K562 (cell line): ENCODE measurements at regions not wholly inside any gene's neighbourhood (a gene's known extent, or its start where the extent isn't known, plus 50 kb on each side); places are given as distances from the start of the nearest gene placed in this dataset.

Experiments used
- ATAC-seq: fragments of 200-7000 bp; cut with Tn5 transposase; 3 replicates; pipeline ENCODE4 v1.9.1; 2020; ENCODE audit warnings: moderate library complexity
- BruUV-seq: library from RNA; stranded (reverse); fragments of 400-500 nt; replicated peaks from 2 replicates; lab custom pipeline; 2021; lab: Mats Ljungman, UMichigan
- CTCF ChIA-PET: fragments of 300-600 bp; formaldehyde crosslinking; extraction: SDS; loops from one replicate; lab custom pipeline; 2021; ENCODE audit warnings: low intra/inter-chr PET ratio; lab: Yijun Ruan, JAX
- POLR2A ChIA-PET: fragments of 300-600, 350-650 bp; sonication (Branson Sonifier 250); formaldehyde crosslinking; extraction: SDS; loops from one replicate; lab custom pipeline; 2021; ENCODE audit warnings: antibody characterized with exemption, inconsistent platforms; lab: Yijun Ruan, JAX
- DNase-seq, 4 experiments: peaks; one replicate each; pipeline versions ENCODE4 v3.0.0 to v3.0.0-alpha.2; 2011 to 2018; ENCODE audit warnings: low spot score in 3 of 4, mixed read lengths in 3 of 4; ENCODE audit errors: extremely low read depth in 1 of 4
- FAIRE-seq: peaks from 2 replicates; lab custom pipeline; 2011; peaks lifted over from hg19 to GRCh38; lab: Jason Lieb, UNC
- H2AFZ ChIP-seq: 2 replicates; pipeline ENCODE4 v1.6.0; 2011; ENCODE audit warnings: low read depth, low read length, control low read depth, inconsistent platforms
- H3K27ac ChIP-seq: fragments of 200-600 bp; 3 replicates; pipeline ENCODE4 v1.8.0; 2011; ENCODE audit warnings: low read depth, mild to moderate bottlenecking, control low read depth, inconsistent platforms, low read length, moderate library complexity, mixed read lengths; ENCODE audit errors: extremely low read depth
- H3K27me3 ChIP-seq, 2 experiments: fragments of 300-600 bp in 1 of 2; 2 replicates in 1 of 2; 3 replicates in 1 of 2; pipeline versions ENCODE4 v1.6.0 to v1.8.0; 2011; ENCODE audit warnings: inconsistent platforms in 2 of 2, low read length in 2 of 2, mild to moderate bottlenecking in 1 of 2, mixed read lengths in 1 of 2, moderate library complexity in 1 of 2; ENCODE audit not compliant: control insufficient read depth in 2 of 2, insufficient read depth in 2 of 2
- H3K36me3 ChIP-seq: fragments of 300-600 bp; 3 replicates; pipeline ENCODE4 v1.8.0; 2011; ENCODE audit warnings: mild to moderate bottlenecking, low read length, inconsistent platforms; ENCODE audit not compliant: control insufficient read depth, insufficient read depth
- H3K4me1 ChIP-seq, 2 experiments: fragments of 200-600 bp in 1 of 2; replicated peaks in 1 of 2; 2 replicates in 1 of 2; 3 replicates in 1 of 2; pipeline versions ENCODE4 v1.5.1 to v1.8.0; 2011; ENCODE audit warnings: inconsistent platforms in 2 of 2, low read length in 2 of 2, mild to moderate bottlenecking in 1 of 2, mixed read lengths in 1 of 2, moderate library complexity in 1 of 2; ENCODE audit not compliant: control insufficient read depth in 2 of 2, insufficient read depth in 2 of 2
- H3K4me2 ChIP-seq: 2 replicates; pipeline ENCODE4 v1.6.1; 2011; ENCODE audit warnings: low read length, control low read depth, inconsistent platforms, mixed read lengths; ENCODE audit not compliant: insufficient read depth
- H3K4me3 ChIP-seq: fragments of 200-600 bp; sonication (generic), shearing (Covaris generic); 2 replicates; pipeline ENCODE4 v1.5.1; 2016; ENCODE audit warnings: control low read depth, inconsistent platforms
- H3K79me2 ChIP-seq: fragments of 200-600 bp; 3 replicates; pipeline ENCODE4 v1.8.0; 2011; ENCODE audit warnings: low read length, inconsistent platforms; ENCODE audit not compliant: control insufficient read depth, insufficient read depth
- H3K9ac ChIP-seq, 2 experiments: 2 replicates each; pipeline versions ENCODE4 v1.6.0 to v1.6.1; 2011; ENCODE audit warnings: low read depth in 2 of 2, low read length in 2 of 2, control low read depth in 1 of 2, inconsistent platforms in 1 of 2, mild to moderate bottlenecking in 1 of 2, mixed read lengths in 1 of 2; ENCODE audit not compliant: insufficient read depth in 1 of 2
- H3K9me1 ChIP-seq: one replicate; pipeline ENCODE4 v1.6.0; 2011; ENCODE audit warnings: inconsistent platforms, mild to moderate bottlenecking, low read length, moderate library complexity; ENCODE audit not compliant: control insufficient read depth, insufficient read depth
- H3K9me3 ChIP-seq: replicated peaks from 2 replicates; pipeline ENCODE4 v1.5.1; 2011; ENCODE audit warnings: low read depth, low read length, inconsistent platforms; ENCODE audit not compliant: control insufficient read depth, insufficient read depth
- H4K20me1 ChIP-seq: replicated peaks from 2 replicates; pipeline ENCODE4 v1.6.1; 2011; ENCODE audit warnings: low read length, inconsistent platforms, mixed read lengths; ENCODE audit not compliant: control insufficient read depth, insufficient read depth
- MED1 ChIP-seq: sonication (generic); formaldehyde crosslinking; IDR thresholded peaks from 2 replicates; pipeline ENCODE4 v1.8.1; 2023; ENCODE audit warnings: missing genetic modification reagents, borderline replicate concordance
- MTA3 ChIP-seq: fragments of 450-650 bp; formaldehyde crosslinking; IDR thresholded peaks from 2 replicates; pipeline ENCODE4 v1.6.1; 2017; ENCODE audit warnings: mild to moderate bottlenecking, borderline replicate concordance
- NR2C2 ChIP-seq, 2 experiments: fragments of 200-800 bp in 1 of 2; sonication (Bioruptor generic) in 1 of 2; sonication (generic) in 1 of 2; formaldehyde crosslinking in 1 of 2; IDR thresholded peaks; 2 replicates each; pipeline versions ENCODE4 v1.6.1 to v1.8.0; 2016 to 2022; ENCODE audit warnings: mild to moderate bottlenecking in 1 of 2, missing compliant biosample characterization in 1 of 2, missing genetic modification characterization in 1 of 2, missing genetic modification reagents in 1 of 2
- PHTF2 ChIP-seq: fragments of 250-450 bp; sonication (Bioruptor Pico); IDR thresholded peaks from 2 replicates; pipeline ENCODE4 v1.5.0; 2021; ENCODE audit warnings: mild to moderate bottlenecking
- POLR3G ChIP-seq: IDR thresholded peaks from 2 replicates; pipeline ENCODE4 v1.6.1; 2011; ENCODE audit not compliant: insufficient read length, insufficient replicate concordance; ENCODE audit errors: extremely low read depth
- SIX5 ChIP-seq, 2 experiments: IDR thresholded peaks; 2 replicates each; pipeline ENCODE4 v1.6.1; 2011; ENCODE audit warnings: low read length in 2 of 2, borderline replicate concordance in 1 of 2, low read depth in 1 of 2, mild to moderate bottlenecking in 1 of 2, moderate library complexity in 1 of 2; ENCODE audit not compliant: insufficient read depth in 1 of 2
- SMAD2 ChIP-seq: fragments of 150-350 bp; IDR thresholded peaks from 2 replicates; pipeline ENCODE4 v1.6.1; 2014; ENCODE audit warnings: low read depth, mild to moderate bottlenecking, low read length
- THRA ChIP-seq: fragments of 450-650 bp; IDR thresholded peaks from 2 replicates; pipeline ENCODE4 v1.6.1; 2017; ENCODE audit warnings: mild to moderate bottlenecking, moderate library complexity
- ZBTB11 ChIP-seq, 3 experiments: fragments of 200-800 bp in 1 of 3; fragments of 250-450 bp in 1 of 3; fragments of 450-650 bp in 1 of 3; sonication (Bioruptor Pico) in 1 of 3; sonication (Bioruptor generic) in 1 of 3; formaldehyde crosslinking in 1 of 3; IDR thresholded peaks; 2 replicates each; pipeline versions ENCODE4 v1.6.1 to v1.8.0; 2016 to 2022; ENCODE audit warnings: mild to moderate bottlenecking in 2 of 3, missing genetic modification characterization in 2 of 3, missing compliant biosample characterization in 1 of 3, moderate library complexity in 1 of 3
- ZNF561 ChIP-seq: fragments of 450-650 bp; formaldehyde crosslinking; conservative IDR thresholded peaks from 2 replicates; pipeline ENCODE4 v1.4.0; 2020; ENCODE audit warnings: mild to moderate bottlenecking, moderate library complexity
- WGBS: fragments of 100-300 bp; shearing (Covaris generic); methylation state at CpG from one replicate; pipeline ENCODE4 v1.1.6; 2016; ENCODE audit warnings: low coverage, mixed read lengths; ENCODE audit not compliant: insufficient coverage; ENCODE audit errors: missing lambda C conversion rate; 5-methylcytosine and 5-hydroxymethylcytosine counted together
- in situ Hi-C: fragments of 300-500 bp; cut with MboI; formaldehyde crosslinking; loops from 4 replicates; pipeline ENCODE4 v1.15.0; 2018; ENCODE audit warnings: inconsistent platforms, mixed read lengths
- intact Hi-C: fragments of 100-400 bp; cut with micrococcal nuclease; formaldehyde crosslinking; loops from 2 replicates; pipeline ENCODE4 v1.14.2; 2022
- TF ChIP-seq, protein P1 (sequence below): IDR thresholded peaks from 2 replicates; pipeline ENCODE4 v1.6.1; 2011; ENCODE audit warnings: borderline replicate concordance, low read depth, mild to moderate bottlenecking, moderate library complexity, low read length; ENCODE audit not compliant: insufficient read depth, poor library complexity, severe bottlenecking

- TF ChIP-seq PHTF2 (CRISPR knock-in tag) (no peak), SIX5 (IDR thresholded peaks at IDR 0.05; ENCODE audit: borderline replicate concordance in 1 of 2, insufficient read depth in 1 of 2, low read depth in 1 of 2, low read length in 2 of 2) (no peak), POLR3G (no peak), NR2C2 (CRISPR knock-in tag; IDR thresholded peaks at IDR 0.05) (no peak), NR2C2 (tag; IDR thresholded peaks at IDR 0.05) (no peak), SMAD2 (no peak), MED1 (CRISPR knock-in tag) (no peak), THRA (no peak), ZNF561 (no peak), ZBTB11 (CRISPR knock-in tag; IDR thresholded peaks at IDR 0.05) (no peak), MTA3 (no peak)
- TF ChIP-seq, protein P1, sequence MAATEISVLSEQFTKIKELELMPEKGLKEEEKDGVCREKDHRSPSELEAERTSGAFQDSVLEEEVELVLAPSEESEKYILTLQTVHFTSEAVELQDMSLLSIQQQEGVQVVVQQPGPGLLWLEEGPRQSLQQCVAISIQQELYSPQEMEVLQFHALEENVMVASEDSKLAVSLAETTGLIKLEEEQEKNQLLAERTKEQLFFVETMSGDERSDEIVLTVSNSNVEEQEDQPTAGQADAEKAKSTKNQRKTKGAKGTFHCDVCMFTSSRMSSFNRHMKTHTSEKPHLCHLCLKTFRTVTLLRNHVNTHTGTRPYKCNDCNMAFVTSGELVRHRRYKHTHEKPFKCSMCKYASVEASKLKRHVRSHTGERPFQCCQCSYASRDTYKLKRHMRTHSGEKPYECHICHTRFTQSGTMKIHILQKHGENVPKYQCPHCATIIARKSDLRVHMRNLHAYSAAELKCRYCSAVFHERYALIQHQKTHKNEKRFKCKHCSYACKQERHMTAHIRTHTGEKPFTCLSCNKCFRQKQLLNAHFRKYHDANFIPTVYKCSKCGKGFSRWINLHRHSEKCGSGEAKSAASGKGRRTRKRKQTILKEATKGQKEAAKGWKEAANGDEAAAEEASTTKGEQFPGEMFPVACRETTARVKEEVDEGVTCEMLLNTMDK = no peak
- ChIA-PET POLR2A (no interaction called here), CTCF (no interaction called here)
- ATAC-seq (no peak), FAIRE-seq (no peak), DNase-seq (no peak)
- no peaks in the 10 kb centered on the region for H3K9me3 ChIP-seq
- BruUV-seq = no TSS peak
- H3K9ac ChIP-seq = no peak overlapping the region
- no peaks in the 10 kb centered on the region for H3K79me2 ChIP-seq
- no peak overlapping the region for H2AFZ ChIP-seq
- no peaks in the 10 kb centered on the region for H3K36me3 ChIP-seq
- H4K20me1 ChIP-seq = no peaks in the 10 kb centered on the region
- H3K9me1 ChIP-seq = no peaks in the 10 kb centered on the region
- H3K4me3 ChIP-seq = no peak overlapping the region
- no peaks in the 10 kb centered on the region for H3K4me1 ChIP-seq
- intact Hi-C loops (no loop called here), in situ Hi-C loops (no loop called here)
- H3K27ac ChIP-seq = no peak overlapping the region
- WGBS = 0% methylated on average over 4 of the region's 4 CpGs
- H3K27me3 ChIP-seq = no peaks in the 10 kb centered on the region
- no peak overlapping the region for H3K4me2 ChIP-seq
Observed at GRCh38 chr3:10648181-10648580, 142.8 kb upstream of the ATP2B2 start.
